ENCODE measurements at regions not wholly inside any gene's neighbourhood (a gene's known extent, or its start where the extent isn't known, plus 50 kb on each side); places are given as distances from the start of the nearest gene placed in this dataset.

- TF ChIP-seq CTCF (IDR thresholded peaks at IDR 0.05; ENCODE audit: low read depth, low read length) (no peak), EZH2phosphoT487 (IDR thresholded peaks at IDR 0.05; ENCODE audit: low read depth) (no peak)
- no peaks in the 10 kb centered on the region for H3K36me3 ChIP-seq (replicated peaks; ENCODE audit: low read depth, low read length)
- H4K20me1 ChIP-seq (ENCODE audit: insufficient read depth, low read length) = no peaks in the 10 kb centered on the region
- H2AFZ ChIP-seq (ENCODE audit: low read depth, low read length) = no peak overlapping the region
- H3K4me3 ChIP-seq (ENCODE audit: low read length) = no peak overlapping the region
- no peak overlapping the region for H3K9ac ChIP-seq (ENCODE audit: low read length)
- H3K4me1 ChIP-seq (ENCODE audit: low read length) = peaks cover 12% of the 10 kb centered on the region
- H3K4me2 ChIP-seq (ENCODE audit: low read length) = no peak overlapping the region
- no peaks in the 10 kb centered on the region for H3K27me3 ChIP-seq (ENCODE audit: low read depth, low read length)
- no peaks in the 10 kb centered on the region for H3K9me3 ChIP-seq (ENCODE audit: insufficient read depth, low read length)
- no peaks in the 10 kb centered on the region for H3K79me2 ChIP-seq (ENCODE audit: low read length)
- no peak overlapping the region for H3K27ac ChIP-seq (ENCODE audit: low read length)
These were observed 453.9 kb downstream of the TSN start for GRCh38 chr2:122209377-122209776.

GRCh38 chr2:122210065-122210464 lies 454.6 kb downstream of the TSN start:
- Histone ChIP-seq H3K9me3 (ENCODE audit: insufficient read depth, low read length) (no peaks in the 10 kb centered on the region), H4K20me1 (ENCODE audit: insufficient read depth, low read length) (no peaks in the 10 kb centered on the region), H3K27me3 (ENCODE audit: low read depth, low read length) (no peaks in the 10 kb centered on the region), H3K27ac (ENCODE audit: low read length) (no peak overlapping the region), H3K79me2 (ENCODE audit: low read length) (no peaks in the 10 kb centered on the region), H2AFZ (ENCODE audit: low read depth, low read length) (no peak overlapping the region), H3K36me3 (replicated peaks; ENCODE audit: low read depth, low read length) (no peaks in the 10 kb centered on the region), H3K4me1 (ENCODE audit: low read length) (peaks cover 12% of the 10 kb centered on the region), H3K4me3 (ENCODE audit: low read length) (no peak overlapping the region), H3K9ac (ENCODE audit: low read length) (no peak overlapping the region), H3K4me2 (ENCODE audit: low read length) (no peak overlapping the region)
- TF ChIP-seq CTCF (IDR thresholded peaks at IDR 0.05; ENCODE audit: low read depth, low read length) = no peak
- TF ChIP-seq EZH2phosphoT487 (IDR thresholded peaks at IDR 0.05; ENCODE audit: low read depth) = no peak

- Histone ChIP-seq H3K27ac (ENCODE audit: low read length) (no peak overlapping the region), H3K9me3 (ENCODE audit: insufficient read depth, low read length) (no peaks in the 10 kb centered on the region), H3K27me3 (ENCODE audit: low read depth, low read length) (no peaks in the 10 kb centered on the region), H3K79me2 (ENCODE audit: low read length) (no peaks in the 10 kb centered on the region), H4K20me1 (ENCODE audit: insufficient read depth, low read length) (no peaks in the 10 kb centered on the region), H3K9ac (ENCODE audit: low read length) (no peak overlapping the region), H2AFZ (ENCODE audit: low read depth, low read length) (no peak overlapping the region), H3K4me2 (ENCODE audit: low read length) (peak overlapping the region; percentile 24), H3K4me1 (ENCODE audit: low read length) (peaks cover 12% of the 10 kb centered on the region), H3K36me3 (replicated peaks; ENCODE audit: low read depth, low read length) (no peaks in the 10 kb centered on the region), H3K4me3 (ENCODE audit: low read length) (no peak overlapping the region)
- TF ChIP-seq CTCF (IDR thresholded peaks at IDR 0.05; ENCODE audit: low read depth, low read length) = no peak
- no peak for TF ChIP-seq EZH2phosphoT487 (IDR thresholded peaks at IDR 0.05; ENCODE audit: low read depth)
These were observed 455.7 kb downstream of the TSN start for GRCh38 chr2:122210898-122211856.

GRCh38 chr2:122213312-122213711 lies 457.9 kb downstream of the TSN start:
- Histone ChIP-seq H3K27ac (ENCODE audit: low read length) (no peak overlapping the region), H3K9ac (ENCODE audit: low read length) (no peak overlapping the region), H3K36me3 (replicated peaks; ENCODE audit: low read depth, low read length) (no peaks in the 10 kb centered on the region), H3K4me2 (ENCODE audit: low read length) (no peak overlapping the region), H3K27me3 (ENCODE audit: low read depth, low read length) (no peaks in the 10 kb centered on the region), H2AFZ (ENCODE audit: low read depth, low read length) (no peak overlapping the region), H3K4me3 (ENCODE audit: low read length) (no peak overlapping the region), H3K4me1 (ENCODE audit: low read length) (peaks cover 12% of the 10 kb centered on the region), H4K20me1 (ENCODE audit: insufficient read depth, low read length) (no peaks in the 10 kb centered on the region), H3K79me2 (ENCODE audit: low read length) (no peaks in the 10 kb centered on the region), H3K9me3 (ENCODE audit: insufficient read depth, low read length) (no peaks in the 10 kb centered on the region)
- TF ChIP-seq EZH2phosphoT487 (IDR thresholded peaks at IDR 0.05; ENCODE audit: low read depth) (no peak), CTCF (IDR thresholded peaks at IDR 0.05; ENCODE audit: low read depth, low read length) (no peak)

Data from OCI-LY3 (cell line).